LoVo (cell line): ENCODE measurements at regions not wholly inside any gene's neighbourhood (a gene's known extent, or its start where the extent isn't known, plus 50 kb on each side); places are given as distances from the start of the nearest gene placed in this dataset.
"Not testable (repeated sequence)": the region's sequence is repeated elsewhere in the genome, so short reads cannot be mapped to it uniquely, and the experiment has no call there.

Experiments
- DNase-seq: peaks from one replicate; pipeline ENCODE4 v3.0.0-alpha.2; 2016; ENCODE audit warnings: low spot score

DNA sequence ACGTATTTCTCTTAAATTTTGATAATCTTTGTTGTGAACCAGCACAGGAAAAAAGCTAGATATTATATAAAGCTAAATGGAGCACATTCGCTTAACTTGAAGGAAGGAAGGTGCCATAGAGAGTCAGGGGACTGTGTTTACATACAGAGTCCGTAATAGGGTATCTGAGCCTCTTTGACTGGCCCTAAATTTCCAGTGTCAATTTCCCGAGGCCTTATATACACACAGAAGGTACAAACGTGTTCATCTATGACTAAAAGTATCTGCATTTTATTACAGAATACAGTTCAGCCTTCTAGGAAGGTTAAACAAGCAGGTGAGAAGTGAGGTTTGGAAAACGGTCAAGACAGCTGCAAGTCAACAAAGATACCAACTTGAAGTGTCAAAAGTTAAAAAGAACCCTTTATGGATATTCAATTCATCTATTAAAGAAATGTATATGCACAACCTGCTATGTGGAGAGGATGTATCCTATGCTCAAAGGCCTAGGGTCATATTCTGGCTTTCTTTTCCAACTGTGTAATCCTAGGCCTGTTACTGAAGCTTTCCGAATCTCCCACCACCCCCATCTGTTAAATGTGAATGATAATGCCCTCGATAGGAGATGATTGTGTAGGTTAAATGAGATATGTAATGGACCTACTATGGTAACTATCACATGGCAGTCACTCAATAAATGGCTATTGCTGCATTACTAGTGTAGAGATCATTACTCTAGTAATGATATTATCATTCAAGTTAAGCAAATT, 263.7 kb upstream of the MAF start:
- DNase-seq, result no peak

DNA sequence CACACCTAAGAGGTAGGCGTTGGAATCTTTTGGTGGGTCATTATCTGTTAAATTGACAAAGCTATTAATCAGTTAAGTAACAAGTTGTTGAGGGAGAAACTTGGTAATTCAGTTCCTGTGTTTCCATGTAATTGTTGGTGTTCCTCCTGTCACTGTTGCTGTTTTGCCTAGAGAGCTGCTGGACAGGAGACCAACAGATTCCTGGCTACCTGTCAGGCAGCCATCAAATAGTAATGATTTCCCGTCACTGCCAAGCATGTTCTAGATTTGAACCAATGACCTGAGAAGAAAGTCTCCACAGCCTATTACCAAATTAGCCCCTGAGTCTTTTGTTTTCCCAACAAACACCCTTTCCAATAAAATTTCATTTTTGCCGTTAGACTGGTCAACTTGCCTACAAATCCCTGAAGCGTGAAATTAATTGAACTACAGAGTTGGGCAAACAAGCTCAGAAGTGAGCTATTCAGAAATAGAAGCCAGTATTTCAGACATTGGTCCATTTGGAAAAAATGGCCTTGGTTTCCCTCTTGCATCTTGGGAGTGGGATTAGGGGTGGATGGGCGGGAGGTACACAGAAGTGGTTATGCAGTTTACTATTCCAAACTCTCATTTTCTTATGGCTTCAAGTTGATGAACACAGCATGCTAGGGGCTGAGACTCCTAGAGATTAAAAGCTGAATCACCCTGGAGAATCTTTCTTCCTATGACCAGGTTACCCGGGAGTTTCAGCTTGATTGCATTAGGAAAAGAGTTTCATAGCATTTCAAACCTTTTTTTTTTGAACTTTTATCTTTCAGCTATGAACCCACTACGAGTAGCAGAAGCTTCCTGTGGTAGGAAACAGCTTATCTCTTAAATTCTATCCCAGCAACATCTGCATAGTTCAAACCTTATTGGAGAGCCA, 262.8 kb upstream of the MAF start:
- no peak for DNase-seq

DNA sequence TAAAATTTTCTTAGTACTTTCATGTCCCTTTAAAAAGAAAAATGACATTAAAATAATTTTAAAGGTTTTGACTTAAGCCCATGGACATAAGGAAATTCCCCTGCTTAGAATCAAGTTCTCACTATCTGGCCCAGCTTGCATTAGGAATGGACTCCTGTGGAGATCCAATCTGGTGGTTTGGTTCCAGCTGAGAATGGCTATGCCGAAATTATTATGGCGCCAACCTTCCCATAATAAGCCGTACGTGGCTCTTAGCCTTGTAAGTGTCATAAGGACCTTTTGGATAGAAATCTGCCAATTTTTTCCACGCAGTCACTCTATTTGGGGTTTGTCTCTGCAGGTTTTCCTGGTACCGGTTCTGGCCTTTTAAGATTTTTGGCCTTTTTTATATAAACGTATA, 262.1 kb upstream of the MAF start:
- no peak for DNase-seq

- DNase-seq, result no peak
Observed at GRCh38 chr16:79856581-79856980, 256.0 kb upstream of the MAF start.

DNA sequence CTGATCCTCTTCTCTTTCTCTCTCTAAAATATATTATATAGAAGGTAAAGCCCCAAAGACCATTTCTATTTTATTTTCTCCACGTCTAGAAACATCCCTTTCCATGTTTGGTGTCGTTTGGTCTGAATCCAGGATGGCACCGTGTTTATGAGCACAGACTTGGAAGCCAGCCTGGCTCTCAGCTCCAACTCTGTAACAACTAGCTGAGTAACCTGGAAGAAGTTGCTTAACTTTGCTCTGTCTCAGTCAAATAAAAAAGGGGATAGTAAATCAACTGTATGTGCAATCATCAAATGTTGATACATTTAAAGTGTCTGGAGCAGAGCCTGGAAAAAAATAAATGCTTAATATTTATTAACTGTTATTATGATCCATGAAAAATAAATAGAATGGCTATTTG, 249.8 kb upstream of the MAF start:
- no peak for DNase-seq

DNA sequence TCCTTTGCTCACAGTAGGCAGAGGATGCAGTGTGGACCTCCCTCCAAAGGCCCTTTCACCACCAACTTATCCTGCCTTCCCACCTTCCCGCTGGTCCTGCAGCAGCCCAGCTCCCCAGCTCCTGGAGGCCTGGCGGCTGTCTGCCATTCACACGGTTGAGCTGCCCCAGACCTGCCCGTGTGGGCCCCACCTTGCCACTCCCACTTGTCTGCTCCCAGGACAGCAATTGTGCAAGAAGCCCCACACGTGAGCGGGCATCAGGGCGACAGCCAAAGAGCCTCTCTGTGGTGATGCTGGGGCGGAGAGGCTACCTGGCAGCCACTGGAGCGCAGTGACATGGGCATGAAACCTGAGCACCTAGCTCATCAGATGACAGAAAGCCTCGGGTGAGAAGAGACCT, 248.6 kb upstream of the MAF start:
- DNase-seq, result no peak

DNA sequence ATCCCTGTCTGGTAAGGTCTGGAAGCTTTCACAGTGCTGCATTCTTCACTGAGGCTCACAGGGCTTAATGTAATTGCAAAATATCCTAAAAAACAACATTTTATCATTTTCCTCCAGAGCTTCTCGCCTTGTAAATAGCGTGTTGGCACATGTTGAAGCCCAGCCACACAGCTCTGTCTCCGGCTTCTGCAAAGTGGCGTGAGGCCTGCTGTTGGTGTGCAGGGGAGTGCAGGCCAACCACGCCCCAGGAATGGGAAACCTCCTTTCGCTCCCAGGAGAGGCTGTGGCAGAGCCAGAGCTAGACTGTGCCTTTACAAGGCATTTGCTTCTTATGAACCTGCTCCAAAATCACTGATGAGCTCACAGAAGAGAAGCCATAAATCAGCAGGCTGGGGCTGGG, 248.2 kb upstream of the MAF start:
- DNase-seq, result no peak

- DNase-seq, result no peak
Observed at GRCh38 chr16:79847569-79847968, 247.0 kb upstream of the MAF start.

- DNase-seq, result peak; percentile 1
Observed at GRCh38 chr16:79847101-79847500, 246.6 kb upstream of the MAF start.

GRCh38 chr16:79845734-79846135, 245.2 kb upstream of the MAF start:
- DNase-seq, result no peak

- no peak for DNase-seq
Observed at GRCh38 chr16:79845033-79845733, 244.6 kb upstream of the MAF start.

GRCh38 chr16:79844603-79845002, 244.1 kb upstream of the MAF start:
- DNase-seq, result no peak

DNA sequence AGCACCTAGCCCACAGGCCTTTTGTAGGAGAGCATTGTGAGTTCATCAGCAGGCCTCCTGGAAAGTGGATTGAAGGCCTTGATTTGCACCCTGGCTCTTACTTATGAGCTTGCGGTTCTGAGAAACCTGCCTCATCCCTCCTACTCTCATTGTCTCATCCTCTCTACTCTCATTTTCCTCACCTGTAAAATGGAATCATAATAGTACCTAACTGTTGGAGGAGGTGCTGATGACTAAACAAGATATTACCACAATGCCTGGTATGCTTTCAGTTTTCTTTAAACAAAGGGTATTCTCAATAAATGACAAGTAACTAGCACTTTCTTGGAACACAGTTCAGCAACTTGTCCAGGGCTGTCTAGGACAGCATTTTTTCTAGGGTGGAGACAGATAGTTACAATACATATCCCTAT, 243.1 kb upstream of the MAF start:
- no peak for DNase-seq

DNA sequence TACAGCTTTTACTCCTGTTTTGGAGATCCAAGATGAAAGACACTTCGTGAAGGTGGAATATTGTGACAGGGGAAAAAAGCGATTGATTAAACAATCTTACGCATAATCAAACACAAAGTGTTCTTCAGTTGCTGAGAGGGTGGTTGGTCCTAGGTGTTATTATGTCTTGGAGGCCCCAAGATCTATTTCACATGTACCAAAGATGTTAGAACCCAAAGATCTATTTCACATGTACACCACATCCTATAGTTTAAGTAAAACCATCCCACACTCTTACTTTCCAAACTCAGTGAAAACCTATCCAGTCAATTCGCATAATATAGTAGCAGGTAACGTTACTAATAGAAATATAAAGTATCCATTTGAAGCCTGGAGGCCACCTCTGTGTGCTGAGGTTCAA, 242.6 kb upstream of the MAF start:
- no peak for DNase-seq

DNA sequence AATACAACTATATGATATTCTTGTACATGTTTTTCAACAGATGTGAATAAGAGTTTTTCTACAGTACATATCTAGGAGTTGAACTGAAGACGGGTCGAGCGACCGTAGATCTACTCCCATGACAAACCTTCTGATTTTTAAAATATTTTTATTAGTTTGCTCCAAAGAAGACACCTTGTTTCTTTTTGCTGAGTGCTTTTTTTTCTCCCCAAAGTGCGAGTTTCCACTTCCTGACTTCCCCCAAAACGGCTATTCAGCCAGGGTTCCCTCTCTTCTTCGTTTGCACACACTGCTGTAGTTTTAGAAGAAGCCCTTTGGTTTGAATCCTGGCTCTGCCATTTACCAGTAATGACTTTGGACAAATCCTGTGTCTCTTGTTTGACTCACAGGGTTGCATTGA, 241.7 kb upstream of the MAF start:
- DNase-seq, result no peak

DNA sequence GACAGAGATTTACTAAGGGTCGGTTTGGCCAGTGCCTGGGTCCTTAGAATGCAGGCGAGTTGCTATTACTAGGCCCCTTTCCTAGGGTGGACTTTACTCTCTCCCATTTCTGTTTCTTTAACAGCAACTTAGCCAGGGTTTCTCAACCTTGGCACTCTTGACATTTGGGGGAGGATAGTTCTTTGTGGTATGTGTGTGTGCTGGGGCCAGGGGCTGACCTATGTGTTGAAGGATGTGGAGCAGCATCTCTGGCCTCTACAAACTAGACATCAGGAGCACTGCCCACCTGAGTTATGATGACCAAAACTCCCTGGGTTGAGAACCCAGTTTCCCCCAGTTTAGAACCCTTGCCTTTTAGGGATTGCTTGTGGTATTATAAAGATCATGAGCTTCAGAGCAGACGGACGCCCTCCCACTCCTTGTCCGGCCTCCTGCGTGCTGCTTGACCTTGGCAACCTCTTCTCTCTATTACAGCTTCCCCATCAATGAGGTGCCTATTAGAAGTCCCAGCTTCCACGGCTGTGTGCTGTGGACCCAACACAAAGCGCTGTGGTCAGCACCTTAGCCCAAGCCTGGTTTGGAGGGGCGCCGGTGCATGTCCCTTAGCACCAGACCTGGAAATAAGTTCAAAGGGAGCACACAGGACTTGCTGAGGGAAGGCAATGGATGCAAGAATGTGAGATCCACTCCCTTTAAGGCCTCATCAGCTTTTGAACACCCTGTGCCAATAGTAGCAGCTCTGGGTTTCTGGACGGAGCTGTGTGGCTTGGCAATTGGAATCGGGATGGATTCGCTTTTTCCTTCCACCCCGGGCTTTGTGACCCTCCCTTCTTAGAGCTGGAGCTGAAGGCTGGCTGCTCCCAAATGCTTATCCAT, 239.2 kb upstream of the MAF start:
- no peak for DNase-seq

- no peak for DNase-seq
Observed at GRCh38 chr16:79838496-79839259, 238.1 kb upstream of the MAF start.

DNA sequence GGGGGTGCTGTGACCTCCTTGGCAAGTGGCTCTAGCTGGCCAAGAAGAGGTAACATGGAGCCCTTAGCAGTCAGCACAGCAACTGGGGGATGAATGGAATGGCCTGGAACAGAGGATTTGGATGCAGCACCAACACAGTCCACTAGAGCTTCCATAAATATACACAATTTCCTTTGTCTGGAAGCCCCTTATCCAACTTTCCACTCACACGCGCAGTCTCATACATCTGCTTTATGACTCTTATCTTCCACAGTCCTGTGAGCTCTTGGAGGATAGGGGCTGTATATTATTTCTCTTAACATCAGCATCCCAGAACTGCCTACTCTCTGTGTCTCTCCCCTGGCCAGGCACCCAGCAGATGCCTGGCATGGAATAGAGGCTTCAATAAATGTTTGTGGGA, 235.6 kb upstream of the MAF start:
- DNase-seq, result no peak

DNA sequence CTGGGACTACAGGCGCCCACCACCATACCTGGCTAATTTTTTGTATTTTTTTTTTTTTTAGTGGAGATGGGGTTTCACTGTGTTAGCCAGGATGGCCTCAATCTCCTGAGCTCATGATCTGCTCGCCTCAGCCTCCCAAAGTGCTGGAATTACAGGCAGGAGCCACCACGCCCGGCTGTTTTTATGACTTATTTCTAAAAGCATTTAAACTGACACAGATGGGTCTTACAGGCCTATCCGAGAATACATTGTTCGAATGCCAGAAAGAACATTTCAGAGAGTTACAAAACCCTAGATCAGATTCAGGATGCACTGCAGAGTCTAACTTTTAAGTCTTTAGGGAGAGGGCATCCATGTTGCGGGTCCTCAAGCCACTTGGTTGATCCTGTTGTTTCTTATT, 234.7 kb upstream of the MAF start:
- no peak for DNase-seq

DNA sequence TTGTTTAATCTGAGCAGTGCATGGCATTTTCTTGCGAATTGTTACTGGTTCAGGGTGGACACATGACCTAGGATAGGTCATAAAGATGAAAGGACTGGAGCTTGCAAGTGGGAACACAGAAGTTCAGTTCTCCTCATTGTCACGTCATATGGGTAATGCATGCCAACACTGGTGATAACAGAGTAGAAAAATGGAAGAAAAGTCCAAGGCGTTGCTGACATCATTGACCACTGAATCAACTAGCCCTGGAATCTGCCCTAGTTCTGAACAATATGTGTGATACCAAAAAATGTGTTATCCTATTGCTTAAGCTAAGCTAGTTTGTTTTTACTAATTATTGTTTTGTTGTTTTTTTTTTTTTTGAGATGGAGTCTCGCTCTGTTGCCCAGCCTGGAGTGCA, 234.2 kb upstream of the MAF start:
- DNase-seq, result no peak

DNA sequence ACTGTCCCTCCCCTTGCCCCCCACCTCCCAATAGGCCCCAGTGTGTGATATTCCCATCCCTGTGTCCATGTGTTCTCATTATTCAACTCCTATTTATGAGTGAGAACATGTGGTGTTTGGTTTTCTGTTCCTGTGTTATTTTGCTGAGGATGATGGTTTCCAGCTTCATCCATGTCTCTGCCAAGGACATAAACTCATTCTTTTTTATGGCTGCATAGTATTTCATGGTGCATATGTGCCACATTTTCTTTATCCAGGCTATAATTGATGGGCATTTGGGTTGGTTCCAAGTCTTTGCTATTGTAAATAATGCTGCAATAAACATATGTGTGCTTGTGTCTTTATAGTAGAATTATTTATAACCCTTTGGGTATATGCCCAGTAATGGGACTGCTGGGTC, 233.5 kb upstream of the MAF start:
- not testable (repeated sequence) for DNase-seq
